ENCODE measurements at regions not wholly inside any gene's neighbourhood (a gene's known extent, or its start where the extent isn't known, plus 50 kb on each side); places are given as distances from the start of the nearest gene placed in this dataset.

DNA sequence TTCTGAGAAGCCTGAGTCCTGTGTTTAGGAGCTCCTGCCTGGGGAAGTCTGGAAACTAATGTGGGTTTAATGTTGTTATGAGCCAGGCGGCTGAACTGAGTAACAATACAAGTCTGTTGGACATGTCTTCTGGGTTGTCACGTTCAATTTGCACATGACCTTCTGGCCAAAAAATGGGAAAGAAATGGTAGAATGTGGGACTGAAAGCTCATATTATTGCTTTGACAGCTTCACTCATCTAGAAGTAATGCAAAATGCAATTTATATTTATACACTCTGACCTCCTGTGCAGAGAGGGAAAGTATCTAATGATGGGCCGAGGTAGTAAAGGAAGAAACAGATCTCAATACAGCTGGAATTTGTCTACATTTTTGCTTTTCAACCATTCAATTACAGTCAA lies 75.8 kb downstream of the NR2F2 start:
- TF ChIP-seq CSDC2 (CRISPR knock-in tag; IDR thresholded peaks at IDR 0.05): no peak
- no peak for TF ChIP-seq ZC3H10 (CRISPR knock-in tag; IDR thresholded peaks at IDR 0.05)
- TF ChIP-seq ZNF70 (CRISPR knock-in tag; IDR thresholded peaks at IDR 0.05): no peak
- no peak for TF ChIP-seq SNAI2 (CRISPR knock-in tag; IDR thresholded peaks at IDR 0.05)
- no peak for TF ChIP-seq ZFP30 (CRISPR knock-in tag; IDR thresholded peaks at IDR 0.05)
- TF ChIP-seq CREB5 (CRISPR knock-in tag; IDR thresholded peaks at IDR 0.05; ENCODE audit: low read depth): no peak
- no peak for TF ChIP-seq ESRRG (CRISPR knock-in tag; IDR thresholded peaks at IDR 0.05)
- TF ChIP-seq TCF4 (CRISPR knock-in tag; IDR thresholded peaks at IDR 0.05; ENCODE audit: borderline replicate concordance): no peak
- no peak for TF ChIP-seq ISL1 (CRISPR knock-in tag; IDR thresholded peaks at IDR 0.05)
- no peak for TF ChIP-seq ARNTL (CRISPR knock-in tag; IDR thresholded peaks at IDR 0.05; ENCODE audit: borderline replicate concordance, low read depth)

DNA sequence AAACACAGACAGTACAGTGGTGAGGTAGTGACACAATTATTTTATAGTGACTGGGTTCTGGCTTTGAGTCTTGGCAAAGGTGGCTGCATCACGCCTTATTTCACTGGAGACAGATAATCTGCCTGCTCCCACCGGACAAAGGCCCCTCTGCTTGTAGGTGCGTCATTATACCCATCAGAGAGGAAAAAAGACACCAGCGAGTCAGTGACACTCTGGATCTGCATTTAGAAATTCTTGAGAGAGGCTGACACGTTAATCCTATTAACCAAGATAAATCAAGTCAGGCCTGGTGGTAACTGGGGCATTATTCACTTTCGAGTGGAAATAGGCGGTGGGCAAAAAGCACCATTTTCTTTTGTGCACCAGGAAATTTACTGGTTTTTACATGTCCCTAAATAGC lies 76.2 kb downstream of the NR2F2 start:
- TF ChIP-seq ZNF565 (CRISPR knock-in tag; conservative IDR thresholded peaks at IDR 0.05; ENCODE audit: low read depth) (no peak), RARB (CRISPR knock-in tag; IDR thresholded peaks at IDR 0.05) (no peak), CSRNP3 (CRISPR knock-in tag; IDR thresholded peaks at IDR 0.05) (no peak), PPARA (CRISPR knock-in tag; IDR thresholded peaks at IDR 0.05; ENCODE audit: borderline replicate concordance) (no peak), ZC3H10 (CRISPR knock-in tag; IDR thresholded peaks at IDR 0.05) (no peak), ARNTL (CRISPR knock-in tag; IDR thresholded peaks at IDR 0.05; ENCODE audit: borderline replicate concordance, low read depth) (no peak), TCF4 (CRISPR knock-in tag; IDR thresholded peaks at IDR 0.05; ENCODE audit: borderline replicate concordance) (no peak), OSR1 (CRISPR knock-in tag; IDR thresholded peaks at IDR 0.05) (no peak), ZFP30 (CRISPR knock-in tag; IDR thresholded peaks at IDR 0.05) (no peak)
- no peak for ATAC-seq

More for the DNA sequence above, 75.8 kb downstream of the NR2F2 start:
- ATAC-seq: no peak

DNA sequence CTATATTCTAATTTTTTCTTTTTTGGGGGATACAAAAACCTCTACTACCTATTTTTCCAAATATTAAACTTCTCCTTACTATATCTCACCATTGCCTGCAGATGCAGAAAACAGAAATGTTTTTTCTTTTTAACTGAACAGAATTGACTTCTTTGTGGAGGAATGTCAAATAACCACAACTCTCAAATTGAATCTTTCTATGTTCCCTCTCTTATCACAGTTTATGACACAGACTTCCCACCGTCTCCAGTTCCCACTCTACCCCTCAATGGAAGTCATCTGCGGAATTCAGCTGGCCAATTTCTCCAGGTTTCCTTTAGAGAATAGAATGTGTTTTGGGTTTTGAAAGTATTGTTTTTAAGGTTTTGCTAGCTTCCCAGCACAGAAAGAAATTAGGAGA lies 77.0 kb downstream of the NR2F2 start:
- ATAC-seq: no peak

More for the DNA sequence above, 77.0 kb downstream of the NR2F2 start:
- TF ChIP-seq ARNTL (CRISPR knock-in tag; IDR thresholded peaks at IDR 0.05; ENCODE audit: borderline replicate concordance, low read depth) (no peak), ZFP3 (CRISPR knock-in tag; IDR thresholded peaks at IDR 0.05) (no peak), ZNF565 (CRISPR knock-in tag; conservative IDR thresholded peaks at IDR 0.05; ENCODE audit: low read depth) (no peak), ESRRG (CRISPR knock-in tag; IDR thresholded peaks at IDR 0.05) (no peak), PPARA (CRISPR knock-in tag; IDR thresholded peaks at IDR 0.05; ENCODE audit: borderline replicate concordance) (no peak), TCF4 (CRISPR knock-in tag; IDR thresholded peaks at IDR 0.05; ENCODE audit: borderline replicate concordance) (no peak), PATZ1 (CRISPR knock-in tag; IDR thresholded peaks at IDR 0.05; ENCODE audit: borderline replicate concordance) (no peak), ZNF8 (CRISPR knock-in tag; IDR thresholded peaks at IDR 0.05) (no peak), RARB (CRISPR knock-in tag; IDR thresholded peaks at IDR 0.05) (no peak), OSR1 (CRISPR knock-in tag; IDR thresholded peaks at IDR 0.05) (no peak), SNAI2 (CRISPR knock-in tag; IDR thresholded peaks at IDR 0.05) (no peak), ZFP30 (CRISPR knock-in tag; IDR thresholded peaks at IDR 0.05) (no peak), TSHZ2 (CRISPR knock-in tag; IDR thresholded peaks at IDR 0.05) (no peak), ISL1 (CRISPR knock-in tag; IDR thresholded peaks at IDR 0.05) (no peak), TOX (CRISPR knock-in tag; IDR thresholded peaks at IDR 0.05; ENCODE audit: borderline replicate concordance) (no peak), GLIS3 (CRISPR knock-in tag; IDR thresholded peaks at IDR 0.05) (no peak), CSDC2 (CRISPR knock-in tag; IDR thresholded peaks at IDR 0.05) (no peak)
- TF ChIP-seq, protein P1, sequence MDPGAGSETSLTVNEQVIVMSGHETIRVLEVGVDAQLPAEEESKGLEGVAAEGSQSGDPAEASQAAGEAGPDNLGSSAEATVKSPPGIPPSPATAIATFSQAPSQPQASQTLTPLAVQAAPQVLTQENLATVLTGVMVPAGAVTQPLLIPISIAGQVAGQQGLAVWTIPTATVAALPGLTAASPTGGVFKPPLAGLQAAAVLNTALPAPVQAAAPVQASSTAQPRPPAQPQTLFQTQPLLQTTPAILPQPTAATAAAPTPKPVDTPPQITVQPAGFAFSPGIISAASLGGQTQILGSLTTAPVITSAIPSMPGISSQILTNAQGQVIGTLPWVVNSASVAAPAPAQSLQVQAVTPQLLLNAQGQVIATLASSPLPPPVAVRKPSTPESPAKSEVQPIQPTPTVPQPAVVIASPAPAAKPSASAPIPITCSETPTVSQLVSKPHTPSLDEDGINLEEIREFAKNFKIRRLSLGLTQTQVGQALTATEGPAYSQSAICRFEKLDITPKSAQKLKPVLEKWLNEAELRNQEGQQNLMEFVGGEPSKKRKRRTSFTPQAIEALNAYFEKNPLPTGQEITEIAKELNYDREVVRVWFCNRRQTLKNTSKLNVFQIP (CRISPR knock-in tag; IDR thresholded peaks at IDR 0.05; ENCODE audit: borderline replicate concordance, low read depth): no peak

Data from SK-N-SH treated with all-trans-retinoic acid at 6 μM for 48 hours (cell line).